MM.1S (cell line): ENCODE measurements at regions not wholly inside any gene's neighbourhood (a gene's known extent, or its start where the extent isn't known, plus 50 kb on each side); places are given as distances from the start of the nearest gene placed in this dataset.

Source experiments
- DNase-seq: peaks from one replicate; pipeline ENCODE4 v3.0.0-alpha.2; 2015
- H2AFZ ChIP-seq: fragments of 300-600 bp; sonication (generic); 2 replicates; pipeline ENCODE4 v1.6.0; 2016; ENCODE audit warnings: antibody characterized with exemption, low read length
- H3F3A ChIP-seq: fragments of 300-600 bp; sonication (generic); 2 replicates; pipeline ENCODE4 v1.6.1; 2016; ENCODE audit warnings: mild to moderate bottlenecking, antibody characterized with exemption, low read length, moderate library complexity, mixed read lengths; ENCODE audit not compliant: insufficient read depth
- H3K27ac ChIP-seq: fragments of 300-600 bp; sonication (generic); 2 replicates; pipeline ENCODE4 v1.5.1; 2016; ENCODE audit warnings: mild to moderate bottlenecking, low read length
- H3K27me3 ChIP-seq: fragments of 300-600 bp; sonication (generic); replicated peaks from 2 replicates; pipeline ENCODE4 v1.6.0; 2016; ENCODE audit warnings: low read length; ENCODE audit not compliant: insufficient read depth
- H3K36me3 ChIP-seq: fragments of 300-600 bp; sonication (generic); replicated peaks from 2 replicates; pipeline ENCODE4 v1.6.1; 2016; ENCODE audit warnings: mild to moderate bottlenecking, low read length, mixed read lengths; ENCODE audit not compliant: insufficient read depth
- H3K4me1 ChIP-seq: fragments of 300-600 bp; sonication (generic); 2 replicates; pipeline ENCODE4 v1.6.1; 2016; ENCODE audit warnings: low read length, mixed read lengths
- H3K4me2 ChIP-seq: fragments of 300-600 bp; sonication (generic); 2 replicates; pipeline ENCODE4 v1.6.0; 2016; ENCODE audit warnings: low read depth, low read length
- H3K4me3 ChIP-seq: fragments of 300-600 bp; sonication (generic); 2 replicates; pipeline ENCODE4 v1.5.1; 2016; ENCODE audit warnings: low read length, mixed read lengths
- H3K79me2 ChIP-seq: fragments of 300-600 bp; sonication (generic); 2 replicates; pipeline ENCODE4 v1.6.1; 2016; ENCODE audit warnings: mixed run types, low read length, mixed read lengths
- H3K9ac ChIP-seq: fragments of 300-600 bp; sonication (generic); 2 replicates; pipeline ENCODE4 v1.6.1; 2016; ENCODE audit warnings: low read length, mixed read lengths
- H3K9me2 ChIP-seq: fragments of 300-600 bp; sonication (generic); replicated peaks from 2 replicates; pipeline ENCODE4 v1.6.1; 2016; ENCODE audit warnings: mild to moderate bottlenecking, low read length, mixed read lengths; ENCODE audit not compliant: insufficient read depth
- H3K9me3 ChIP-seq: fragments of 300-600 bp; sonication (generic); replicated peaks from 2 replicates; pipeline ENCODE4 v1.6.1; 2016; ENCODE audit warnings: mild to moderate bottlenecking, low read length, mixed read lengths; ENCODE audit not compliant: insufficient read depth
- H4K20me1 ChIP-seq: fragments of 300-600 bp; sonication (generic); 2 replicates; pipeline ENCODE4 v1.6.1; 2016; ENCODE audit warnings: mild to moderate bottlenecking, low read length, moderate library complexity, mixed read lengths; ENCODE audit not compliant: insufficient read depth
- EZH2 ChIP-seq: fragments of 300-600 bp; sonication (generic); optimal IDR thresholded peaks from 2 replicates; pipeline ENCODE3; 2017; ENCODE audit warnings: low read depth, mild to moderate bottlenecking, antibody characterized with exemption, low read length, mixed read lengths
- EZH2phosphoT487 ChIP-seq: fragments of 300-600 bp; sonication (generic); IDR thresholded peaks from 2 replicates; pipeline ENCODE4 v1.6.1; 2018; ENCODE audit warnings: antibody characterized with exemption, low read length
- TF ChIP-seq, protein P1 (sequence below): fragments of 300-600 bp; sonication (generic); IDR thresholded peaks from 2 replicates; pipeline ENCODE4 v1.5.1; 2016; ENCODE audit warnings: antibody characterized with exemption, low read length, mixed read lengths

DNA sequence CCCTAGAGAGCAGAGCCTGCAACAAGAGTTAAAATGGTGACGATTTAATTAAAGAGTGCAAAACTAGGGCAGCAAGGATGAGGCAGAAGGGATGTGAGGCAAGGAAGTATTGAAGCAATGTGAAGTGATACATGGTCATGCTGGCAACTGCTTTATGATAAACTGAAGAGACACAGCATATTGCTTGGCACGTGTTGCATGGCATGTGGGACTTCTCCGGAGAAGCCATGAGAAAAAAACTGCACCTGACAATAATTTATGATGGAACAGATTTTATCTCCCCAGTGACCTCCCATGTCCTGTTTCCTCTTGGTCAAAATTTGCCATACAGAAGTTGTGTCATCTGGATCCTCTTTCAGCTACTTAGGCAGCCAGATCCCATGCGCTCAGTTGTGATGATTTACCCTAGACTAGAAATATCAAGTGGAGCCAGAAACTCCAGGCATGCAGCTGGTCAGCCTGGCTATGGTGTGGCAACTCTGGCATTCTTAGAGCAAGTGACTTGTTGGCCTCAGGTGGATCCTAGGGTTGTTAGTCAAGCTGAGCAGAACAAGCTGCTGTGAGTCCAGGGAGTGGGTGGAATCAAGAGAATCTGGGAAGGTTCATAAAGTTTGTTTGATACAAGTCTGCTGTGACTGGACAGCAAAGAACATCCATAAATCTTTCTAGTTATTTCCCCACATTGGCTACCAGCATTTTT lies 611.4 kb upstream of the USP24 start:
- Histone ChIP-seq H3K36me3 (no peaks in the 10 kb centered on the region), H3K9me3 (no peaks in the 10 kb centered on the region), H3K27me3 (no peaks in the 10 kb centered on the region), H3F3A (no peaks in the 10 kb centered on the region), H3K4me3 (no peak overlapping the region), H3K9me2 (no peaks in the 10 kb centered on the region), H4K20me1 (no peaks in the 10 kb centered on the region), H3K4me2 (no peak overlapping the region), H3K27ac (no peak overlapping the region), H2AFZ (no peak overlapping the region), H3K4me1 (no peaks in the 10 kb centered on the region), H3K9ac (no peak overlapping the region), H3K79me2 (no peaks in the 10 kb centered on the region)
- no peak for DNase-seq
- no peak for TF ChIP-seq EZH2
- TF ChIP-seq EZH2phosphoT487: no peak
- TF ChIP-seq, protein P1, sequence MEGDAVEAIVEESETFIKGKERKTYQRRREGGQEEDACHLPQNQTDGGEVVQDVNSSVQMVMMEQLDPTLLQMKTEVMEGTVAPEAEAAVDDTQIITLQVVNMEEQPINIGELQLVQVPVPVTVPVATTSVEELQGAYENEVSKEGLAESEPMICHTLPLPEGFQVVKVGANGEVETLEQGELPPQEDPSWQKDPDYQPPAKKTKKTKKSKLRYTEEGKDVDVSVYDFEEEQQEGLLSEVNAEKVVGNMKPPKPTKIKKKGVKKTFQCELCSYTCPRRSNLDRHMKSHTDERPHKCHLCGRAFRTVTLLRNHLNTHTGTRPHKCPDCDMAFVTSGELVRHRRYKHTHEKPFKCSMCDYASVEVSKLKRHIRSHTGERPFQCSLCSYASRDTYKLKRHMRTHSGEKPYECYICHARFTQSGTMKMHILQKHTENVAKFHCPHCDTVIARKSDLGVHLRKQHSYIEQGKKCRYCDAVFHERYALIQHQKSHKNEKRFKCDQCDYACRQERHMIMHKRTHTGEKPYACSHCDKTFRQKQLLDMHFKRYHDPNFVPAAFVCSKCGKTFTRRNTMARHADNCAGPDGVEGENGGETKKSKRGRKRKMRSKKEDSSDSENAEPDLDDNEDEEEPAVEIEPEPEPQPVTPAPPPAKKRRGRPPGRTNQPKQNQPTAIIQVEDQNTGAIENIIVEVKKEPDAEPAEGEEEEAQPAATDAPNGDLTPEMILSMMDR: no peak

DNA sequence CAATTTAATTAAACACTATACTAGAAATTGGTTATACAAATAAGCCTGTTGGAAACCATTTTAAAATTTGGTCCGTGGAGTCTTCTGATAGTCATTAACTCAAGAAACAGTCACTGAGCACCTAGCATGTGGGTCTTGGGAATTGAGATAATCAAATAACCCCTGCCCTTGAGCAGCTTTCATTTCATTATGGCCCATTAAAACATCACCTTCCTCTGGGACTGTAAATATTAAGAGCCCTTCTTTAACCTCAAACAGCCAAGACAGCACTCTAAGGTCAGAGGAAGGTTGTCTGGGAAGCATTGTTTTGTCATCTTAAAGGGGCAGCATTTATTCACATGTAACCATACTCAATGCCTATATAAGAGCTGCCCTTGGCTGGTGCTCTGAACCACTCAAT lies 610.3 kb upstream of the USP24 start:
- Histone ChIP-seq H3K79me2 (no peaks in the 10 kb centered on the region), H3K4me2 (no peak overlapping the region), H4K20me1 (no peaks in the 10 kb centered on the region), H3K9me3 (no peaks in the 10 kb centered on the region), H3K36me3 (no peaks in the 10 kb centered on the region), H3K4me1 (no peaks in the 10 kb centered on the region), H3K27ac (no peak overlapping the region), H2AFZ (no peak overlapping the region), H3K9ac (no peak overlapping the region), H3K4me3 (no peak overlapping the region), H3K9me2 (no peaks in the 10 kb centered on the region), H3F3A (no peaks in the 10 kb centered on the region), H3K27me3 (no peaks in the 10 kb centered on the region)
- TF ChIP-seq EZH2phosphoT487: no peak
- no peak for TF ChIP-seq EZH2
- TF ChIP-seq, protein P1: no peak
- no peak for DNase-seq

DNA sequence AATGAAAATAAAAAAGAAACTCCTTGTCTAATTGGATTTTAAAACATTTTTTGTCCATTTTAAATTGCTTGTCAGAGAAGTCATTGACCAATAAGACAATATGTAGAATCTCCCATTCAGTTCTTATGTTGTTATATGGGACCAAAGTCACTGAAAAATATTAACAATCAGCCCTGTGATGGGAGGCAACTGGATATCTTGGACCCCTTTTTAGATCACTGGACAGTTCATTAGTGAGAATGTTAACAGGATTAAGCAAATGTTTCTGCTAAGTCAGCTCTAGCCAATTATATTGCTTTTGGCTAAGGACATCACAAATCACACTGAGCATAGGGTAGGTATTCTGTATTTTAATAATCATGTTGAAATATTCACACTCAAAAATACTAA lies 609.1 kb upstream of the USP24 start:
- Histone ChIP-seq H3F3A (no peaks in the 10 kb centered on the region), H3K9me3 (no peaks in the 10 kb centered on the region), H3K4me3 (no peak overlapping the region), H3K27me3 (no peaks in the 10 kb centered on the region), H3K79me2 (no peaks in the 10 kb centered on the region), H3K9ac (no peak overlapping the region), H3K9me2 (no peaks in the 10 kb centered on the region), H4K20me1 (no peaks in the 10 kb centered on the region), H2AFZ (no peak overlapping the region), H3K27ac (no peak overlapping the region), H3K4me2 (no peak overlapping the region), H3K4me1 (no peaks in the 10 kb centered on the region), H3K36me3 (no peaks in the 10 kb centered on the region)
- TF ChIP-seq EZH2: no peak
- TF ChIP-seq EZH2phosphoT487: no peak
- TF ChIP-seq, protein P1: no peak
- DNase-seq: no peak
